ENCODE measurements at regions not wholly inside any gene's neighbourhood (a gene's known extent, or its start where the extent isn't known, plus 50 kb on each side); places are given as distances from the start of the nearest gene placed in this dataset.
"Not testable (repeated sequence)": the region's sequence is repeated elsewhere in the genome, so short reads cannot be mapped to it uniquely, and the experiment has no call there.

DNA sequence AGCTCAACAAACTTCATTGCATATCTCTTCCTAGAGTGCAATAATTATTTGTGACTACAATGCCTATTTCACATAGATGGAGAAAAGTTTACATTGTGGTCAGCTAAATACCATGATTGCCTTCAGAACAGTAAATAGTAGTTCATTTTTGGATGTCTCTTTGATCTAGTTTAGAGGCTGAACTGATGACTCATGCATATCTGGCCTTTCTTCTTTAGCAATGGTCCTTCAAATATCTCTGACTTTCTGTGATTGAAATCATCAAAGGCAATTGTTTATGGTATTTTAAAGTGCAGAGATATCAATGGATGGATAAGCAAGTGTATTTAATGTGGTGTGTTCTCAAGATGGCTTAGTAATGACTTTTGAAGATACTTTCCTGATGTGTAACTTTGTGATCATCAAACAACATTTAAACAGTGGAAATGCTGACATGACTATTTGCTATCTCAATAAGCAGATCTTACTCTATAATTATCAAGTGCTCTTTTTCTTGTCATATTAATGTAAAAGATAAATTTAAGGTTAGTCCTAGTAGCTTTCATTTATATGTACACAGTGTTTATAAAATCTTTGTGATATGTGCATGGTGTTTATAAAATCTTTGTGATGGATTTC lies 523.7 kb upstream of the SLC35B3 start:
- TF ChIP-seq POLR2A (IDR thresholded peaks at IDR 0.05; ENCODE audit: low read length) (no peak), GATA1 (IDR thresholded peaks at IDR 0.05; ENCODE audit: low read depth, low read length) (no peak)
- no peak for DNase-seq

DNA sequence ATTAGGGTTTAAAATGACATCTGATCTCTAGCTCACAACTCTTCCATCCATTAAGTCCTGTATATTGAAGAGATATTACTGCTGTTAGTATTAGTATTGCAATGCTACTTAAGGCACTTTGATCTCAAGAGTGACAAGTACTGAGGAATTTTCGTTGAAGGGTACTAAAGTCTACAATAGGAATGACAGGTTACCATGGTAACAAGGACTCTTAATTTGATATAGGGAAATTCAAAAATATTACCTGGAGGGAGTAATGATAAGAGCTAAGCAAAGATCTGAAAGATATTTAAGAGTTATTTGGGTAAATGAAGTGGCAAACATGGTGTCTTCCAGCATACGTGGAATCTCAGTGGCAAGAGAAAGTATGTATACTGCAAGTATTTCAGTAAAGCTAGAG lies 518.0 kb upstream of the SLC35B3 start:
- no peak for DNase-seq
- TF ChIP-seq POLR2A (IDR thresholded peaks at IDR 0.05; ENCODE audit: low read length): no peak
- no peak for TF ChIP-seq GATA1 (IDR thresholded peaks at IDR 0.05; ENCODE audit: low read depth, low read length)

DNA sequence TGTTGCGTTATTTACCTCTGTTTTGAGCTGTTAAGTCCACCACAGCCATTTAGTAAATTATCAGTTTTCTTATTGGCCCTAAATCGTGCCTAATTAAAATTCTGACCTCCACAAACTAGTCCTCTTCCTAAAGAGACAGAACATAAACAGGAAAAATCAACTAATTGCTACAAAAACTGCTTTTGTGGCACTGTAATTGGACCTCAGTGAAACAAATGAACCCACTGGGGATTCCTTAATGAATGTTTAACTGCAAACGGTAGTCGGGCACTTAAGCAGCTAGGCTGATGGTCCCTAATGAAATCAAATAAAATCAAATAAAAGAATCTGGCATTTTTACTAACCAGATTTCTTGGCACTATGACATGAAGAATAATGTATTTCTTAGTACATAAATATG lies 513.4 kb upstream of the SLC35B3 start:
- TF ChIP-seq GATA1 (IDR thresholded peaks at IDR 0.05; ENCODE audit: low read depth, low read length): no peak
- TF ChIP-seq POLR2A (IDR thresholded peaks at IDR 0.05; ENCODE audit: low read length): no peak
- DNase-seq: no peak

DNA sequence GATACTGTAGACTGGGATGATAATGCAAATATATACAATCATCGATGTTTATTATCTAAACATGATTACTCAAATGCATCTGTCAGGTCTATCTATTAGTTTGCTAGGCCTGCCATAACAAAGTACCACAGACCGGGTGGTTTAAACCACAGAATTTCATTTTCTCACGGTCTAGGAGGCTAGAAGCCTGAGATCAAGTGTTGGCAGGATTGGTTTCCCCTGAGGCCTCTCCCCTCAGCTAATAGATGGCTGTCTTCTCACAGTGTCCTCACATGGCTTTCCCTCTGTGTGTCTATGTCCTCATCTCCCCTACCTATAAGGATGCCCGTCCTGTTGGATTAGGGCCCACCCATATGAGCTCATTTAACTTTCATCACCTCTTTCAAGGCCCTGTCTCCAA lies 512.6 kb upstream of the SLC35B3 start:
- DNase-seq: no peak
- TF ChIP-seq POLR2A (IDR thresholded peaks at IDR 0.05; ENCODE audit: low read length): no peak
- TF ChIP-seq GATA1 (IDR thresholded peaks at IDR 0.05; ENCODE audit: low read depth, low read length): no peak

DNA sequence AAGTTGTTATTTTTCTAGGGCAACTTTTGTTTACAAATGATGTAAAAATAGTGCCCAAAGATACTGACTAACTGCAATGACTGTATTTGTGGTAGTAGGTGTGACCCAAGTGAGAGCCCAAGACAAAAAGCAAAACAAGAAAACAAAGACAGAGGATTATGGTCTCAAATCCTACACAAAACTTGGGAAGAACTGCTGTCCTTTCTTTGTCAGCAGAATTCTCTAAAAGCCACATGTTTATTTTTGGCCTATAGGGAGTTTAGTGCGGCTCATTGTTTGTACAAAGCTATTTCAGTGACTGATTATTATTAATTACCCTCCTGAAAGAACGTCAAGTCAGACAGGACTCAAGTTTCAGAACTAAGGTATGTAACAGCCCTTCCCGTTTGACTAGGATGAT lies 509.2 kb upstream of the SLC35B3 start:
- no peak for DNase-seq
- TF ChIP-seq POLR2A (IDR thresholded peaks at IDR 0.05; ENCODE audit: low read length) (no peak), GATA1 (IDR thresholded peaks at IDR 0.05; ENCODE audit: low read depth, low read length) (no peak)

DNA sequence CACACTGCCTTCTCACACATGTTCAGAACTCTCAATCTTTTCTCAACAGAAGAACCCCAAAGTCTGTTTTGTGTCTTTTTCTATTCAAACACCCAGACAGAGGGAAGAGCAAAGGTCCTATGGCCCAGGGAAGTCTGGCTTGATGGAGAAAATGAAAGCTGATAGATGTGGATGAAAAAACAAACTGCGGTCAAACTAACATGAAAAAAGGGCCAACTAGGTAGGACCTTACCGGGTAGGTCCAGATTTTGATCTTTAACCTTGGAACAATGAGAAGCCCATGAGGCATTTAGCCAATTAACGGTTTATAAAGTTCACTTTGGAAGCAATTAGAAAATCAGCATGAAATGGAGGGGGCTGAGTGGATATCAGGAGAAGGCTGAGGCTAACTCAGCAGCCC lies 507.7 kb upstream of the SLC35B3 start:
- no peak for DNase-seq
- TF ChIP-seq GATA1 (IDR thresholded peaks at IDR 0.05; ENCODE audit: low read depth, low read length): no peak
- no peak for TF ChIP-seq POLR2A (IDR thresholded peaks at IDR 0.05; ENCODE audit: low read length)

DNA sequence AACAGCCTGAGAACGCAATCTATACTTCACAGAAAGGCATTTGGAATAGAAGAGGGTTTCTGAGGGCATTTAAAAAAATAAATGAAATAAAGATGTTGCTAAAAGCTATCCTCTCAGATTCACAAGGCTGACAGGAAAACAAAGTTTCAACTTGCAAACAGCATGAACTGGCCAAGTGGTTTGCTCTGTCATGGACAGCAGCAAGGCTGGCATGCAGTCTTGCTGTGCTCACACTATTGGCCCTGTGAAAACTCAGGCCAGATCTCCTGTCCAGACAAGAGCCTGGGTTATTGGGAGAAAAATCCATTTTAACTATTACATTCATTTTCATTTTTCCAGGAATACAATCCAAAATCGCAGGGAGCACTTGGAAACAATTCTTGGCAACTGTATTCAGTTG lies 506.2 kb upstream of the SLC35B3 start:
- no peak for TF ChIP-seq POLR2A (IDR thresholded peaks at IDR 0.05; ENCODE audit: low read length)
- no peak for TF ChIP-seq GATA1 (IDR thresholded peaks at IDR 0.05; ENCODE audit: low read depth, low read length)
- DNase-seq: no peak

DNA sequence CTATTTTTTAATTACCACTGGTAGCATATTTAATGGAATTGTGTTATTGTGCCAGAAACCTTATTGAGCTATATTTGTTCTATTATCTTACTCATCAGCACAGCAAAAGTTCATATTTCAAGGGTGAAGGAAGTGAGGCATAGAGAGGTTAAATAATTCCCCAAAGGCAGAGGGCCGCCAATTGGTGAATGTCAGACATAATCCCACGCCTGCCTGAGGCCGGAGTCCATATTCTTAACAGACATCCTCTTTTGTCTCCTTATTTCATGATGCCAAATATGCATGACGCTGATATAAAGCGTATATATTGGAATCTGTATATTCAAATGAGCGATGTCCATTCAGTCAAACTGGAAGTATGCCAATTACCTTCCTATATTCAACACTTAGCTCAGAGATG lies 505.0 kb upstream of the SLC35B3 start:
- TF ChIP-seq POLR2A (IDR thresholded peaks at IDR 0.05; ENCODE audit: low read length) (no peak), GATA1 (IDR thresholded peaks at IDR 0.05; ENCODE audit: low read depth, low read length) (no peak)
- DNase-seq: no peak

DNA sequence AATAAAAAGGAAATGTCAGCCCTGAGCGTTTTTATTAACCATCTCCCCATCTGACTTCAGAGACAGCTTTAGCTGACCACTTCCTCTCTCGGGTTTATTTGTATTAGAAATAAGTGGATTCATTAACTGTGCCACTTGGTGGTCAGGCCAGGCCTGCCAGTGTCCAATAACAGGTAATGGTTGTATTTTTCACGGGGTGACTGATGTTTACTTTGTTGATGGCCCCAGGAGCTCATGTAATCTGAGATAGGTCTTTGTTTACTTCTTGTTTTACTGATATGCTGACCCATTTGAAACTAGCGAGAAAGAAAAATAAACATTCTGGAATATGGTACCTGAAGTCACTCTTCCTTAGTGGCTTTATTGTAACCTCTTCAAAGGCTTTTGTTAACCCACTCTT lies 504.3 kb upstream of the SLC35B3 start:
- no peak for DNase-seq

DNA sequence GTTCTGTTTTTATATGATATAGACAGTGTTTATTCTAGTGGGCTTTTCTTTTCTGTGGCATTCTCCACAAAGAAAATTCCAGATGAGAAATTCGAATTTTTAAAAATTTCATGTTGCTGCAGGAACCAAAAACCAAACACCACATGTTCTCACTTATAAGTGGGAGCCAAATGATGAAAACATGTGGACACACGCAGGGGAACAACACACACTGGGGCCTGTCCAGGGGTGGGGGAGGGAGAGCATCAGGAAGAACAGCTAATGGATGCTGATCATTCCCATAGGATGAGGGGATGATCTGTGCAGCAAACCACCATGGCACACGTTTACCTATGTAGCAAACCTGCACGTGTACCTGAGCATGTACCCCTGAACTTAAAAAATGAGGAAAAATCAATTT lies 499.0 kb upstream of the SLC35B3 start:
- no peak for TF ChIP-seq GATA1 (IDR thresholded peaks at IDR 0.05; ENCODE audit: low read depth, low read length)
- no peak for TF ChIP-seq POLR2A (IDR thresholded peaks at IDR 0.05; ENCODE audit: low read length)
- no peak for DNase-seq

More for the DNA sequence above, 504.3 kb upstream of the SLC35B3 start:
- TF ChIP-seq POLR2A (IDR thresholded peaks at IDR 0.05; ENCODE audit: low read length) (no peak), GATA1 (IDR thresholded peaks at IDR 0.05; ENCODE audit: low read depth, low read length) (no peak)

DNA sequence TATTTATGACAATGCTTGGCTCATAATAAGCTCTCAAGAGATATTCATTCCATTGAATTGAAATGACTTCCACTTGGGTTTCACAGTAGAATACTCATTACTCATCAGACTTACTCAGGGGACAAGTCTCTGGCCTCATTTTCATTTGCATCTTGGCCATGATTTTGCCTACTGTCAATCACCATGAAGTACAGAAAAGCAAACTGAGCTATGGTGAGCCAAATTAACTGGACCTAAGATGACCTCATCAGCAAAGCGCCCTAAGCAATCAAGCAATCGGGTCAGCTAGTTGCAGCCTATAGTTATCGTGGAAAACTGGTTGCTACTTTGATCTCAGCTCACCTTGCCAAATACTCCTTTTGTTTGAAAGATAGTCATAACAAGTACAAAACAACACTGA lies 494.7 kb upstream of the SLC35B3 start:
- no peak for DNase-seq
- no peak for TF ChIP-seq GATA1 (IDR thresholded peaks at IDR 0.05; ENCODE audit: low read depth, low read length)
- TF ChIP-seq POLR2A (IDR thresholded peaks at IDR 0.05; ENCODE audit: low read length): no peak

DNA sequence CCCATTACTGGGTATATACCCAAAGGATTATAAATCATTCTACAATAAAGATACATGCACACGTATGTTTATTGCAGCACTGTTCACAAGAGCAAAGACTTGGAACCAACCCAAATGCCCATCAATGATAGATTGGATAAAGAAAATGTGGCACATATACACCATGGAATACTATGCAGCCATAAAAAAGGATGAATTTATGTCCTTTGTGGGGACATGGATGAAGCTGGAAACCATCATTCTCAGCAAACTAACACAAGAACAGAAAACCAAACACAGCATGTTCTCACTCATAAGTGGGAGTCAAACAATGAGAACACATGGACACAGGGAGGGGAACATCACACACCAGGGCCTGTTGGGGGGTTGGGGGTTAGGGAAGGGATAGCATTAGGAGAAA lies 484.9 kb upstream of the SLC35B3 start:
- not testable (repeated sequence) for DNase-seq

DNA sequence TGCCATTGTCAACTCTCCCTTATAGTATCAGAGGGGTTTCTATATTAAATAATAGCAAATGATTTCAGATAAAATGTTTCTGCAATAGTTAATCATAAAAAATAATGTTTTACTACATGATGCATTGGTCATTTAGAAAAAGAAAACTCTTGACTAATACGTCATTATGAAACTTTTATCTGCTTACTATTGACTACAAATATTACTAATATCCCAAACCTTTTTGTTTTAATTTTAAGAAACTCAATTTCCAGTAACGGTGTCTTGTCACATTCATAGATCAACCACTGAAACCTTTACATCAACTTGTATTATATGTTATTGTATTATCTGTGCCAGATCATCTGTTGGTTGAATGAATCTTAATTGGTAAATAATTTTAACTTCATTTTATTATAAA lies 482.9 kb upstream of the SLC35B3 start:
- TF ChIP-seq POLR2A (IDR thresholded peaks at IDR 0.05; ENCODE audit: low read length): no peak
- no peak for TF ChIP-seq GATA1 (IDR thresholded peaks at IDR 0.05; ENCODE audit: low read depth, low read length)

DNA sequence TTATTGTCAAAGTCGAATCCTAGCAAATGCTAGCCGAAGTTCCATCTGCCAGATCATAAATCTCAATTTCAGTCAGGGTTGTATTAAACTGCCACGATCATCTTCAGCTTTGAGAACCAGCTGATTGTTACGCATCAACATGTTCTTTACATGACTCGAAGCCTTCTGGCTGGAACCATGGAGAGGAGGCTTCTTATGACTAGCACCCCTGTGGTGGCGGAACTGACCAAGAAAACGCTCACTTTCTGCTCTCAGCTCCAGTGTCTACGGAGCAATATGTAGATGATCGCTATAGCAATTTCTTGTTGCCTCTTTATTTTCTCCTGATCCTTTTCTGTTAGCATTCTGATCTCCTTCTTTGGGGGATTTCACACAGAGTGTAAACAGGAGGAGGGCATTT lies 479.4 kb upstream of the SLC35B3 start:
- DNase-seq: no peak

More for the DNA sequence above, 482.9 kb upstream of the SLC35B3 start:
- DNase-seq: no peak

DNA sequence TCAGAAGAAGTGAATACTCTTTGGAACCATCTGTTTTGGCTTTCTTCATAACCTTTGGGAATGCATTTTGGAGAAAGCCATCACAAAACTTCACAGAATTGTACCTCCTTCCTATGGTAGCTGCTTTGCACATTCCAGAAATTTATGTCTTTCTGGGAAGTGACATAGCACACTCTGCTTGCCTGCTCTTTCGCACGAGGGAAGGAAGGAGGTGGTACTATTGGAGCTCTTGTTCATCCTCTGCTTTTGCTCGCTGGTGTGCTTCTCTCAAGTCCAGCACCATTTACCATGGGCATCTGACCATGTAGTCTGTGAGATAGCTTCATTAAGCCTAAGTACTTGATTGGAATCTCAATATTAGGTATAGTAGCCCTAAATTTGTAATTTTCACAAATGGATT lies 473.3 kb upstream of the SLC35B3 start:
- no peak for DNase-seq
- TF ChIP-seq POLR2A (IDR thresholded peaks at IDR 0.05; ENCODE audit: low read length): no peak
- no peak for TF ChIP-seq GATA1 (IDR thresholded peaks at IDR 0.05; ENCODE audit: low read depth, low read length)

More for the DNA sequence above, 479.4 kb upstream of the SLC35B3 start:
- TF ChIP-seq GATA1 (IDR thresholded peaks at IDR 0.05; ENCODE audit: low read depth, low read length) (no peak), POLR2A (IDR thresholded peaks at IDR 0.05; ENCODE audit: low read length) (no peak)

DNA sequence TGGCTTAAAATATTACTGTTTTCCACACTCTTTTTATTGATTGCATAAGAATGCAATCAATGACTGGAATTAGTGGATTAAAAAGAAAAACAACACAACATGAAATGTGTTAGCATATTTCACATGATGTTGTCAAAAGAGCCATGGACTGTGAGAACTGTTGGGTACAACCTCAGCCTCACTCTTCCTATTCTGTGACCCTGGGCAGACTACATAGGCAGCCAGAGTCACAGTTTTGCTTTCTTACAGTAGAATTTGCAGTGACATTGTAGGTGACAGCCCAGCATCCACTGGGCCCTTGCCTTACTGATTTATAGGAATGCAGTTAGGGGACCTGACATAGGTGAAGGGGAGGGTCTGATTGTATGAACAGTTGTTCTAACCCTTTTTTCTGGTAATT lies 471.4 kb upstream of the SLC35B3 start:
- DNase-seq: no peak

More for the DNA sequence above, 471.4 kb upstream of the SLC35B3 start:
- TF ChIP-seq GATA1 (IDR thresholded peaks at IDR 0.05; ENCODE audit: low read depth, low read length) (no peak), POLR2A (IDR thresholded peaks at IDR 0.05; ENCODE audit: low read length) (no peak)
